HG03354 (cell line): ENCODE measurements at regions not wholly inside any gene's neighbourhood (a gene's known extent, or its start where the extent isn't known, plus 50 kb on each side); places are given as distances from the start of the nearest gene placed in this dataset.
"Not testable (repeated sequence)": the region's sequence is repeated elsewhere in the genome, so short reads cannot be mapped to it uniquely, and the experiment has no call there.

Source experiments
- ATAC-seq: cut with Tn5 transposase; IDR thresholded peaks from one replicate; pipeline ENCODE4 v1.9.1; 2021; ENCODE audit warnings: mild to moderate bottlenecking; ENCODE audit not compliant: unreplicated experiment, poor library complexity, severe bottlenecking

- no peak for ATAC-seq
Measured at GRCh38 chr7:106535234-106535932, 125.6 kb downstream of the CCDC71L start.

- ATAC-seq: no peak
Measured at GRCh38 chr7:106534271-106534846, 126.6 kb downstream of the CCDC71L start.

- not testable (repeated sequence) for ATAC-seq
Measured at GRCh38 chr7:106530183-106530582, 130.8 kb downstream of the CCDC71L start.

GRCh38 chr7:106526617-106527016 is 134.3 kb downstream of the CCDC71L start:
- ATAC-seq: not testable (repeated sequence)

GRCh38 chr7:106524690-106525059 is 136.3 kb downstream of the CCDC71L start:
- no peak for ATAC-seq

GRCh38 chr7:106523482-106523881 is 137.5 kb downstream of the CCDC71L start:
- ATAC-seq: no peak

GRCh38 chr7:106522696-106523095 is 138.3 kb downstream of the CCDC71L start:
- no peak for ATAC-seq

GRCh38 chr7:106521541-106521940 is 139.4 kb downstream of the CCDC71L start:
- ATAC-seq: no peak

GRCh38 chr7:106520962-106521514 is 139.9 kb downstream of the CCDC71L start:
- no peak for ATAC-seq

- ATAC-seq: no peak
Measured at GRCh38 chr7:106518967-106519366, 142.0 kb downstream of the CCDC71L start.

- ATAC-seq: no peak
Measured at GRCh38 chr7:106518239-106518638, 142.7 kb downstream of the CCDC71L start.

GRCh38 chr7:106517508-106517907 is 143.4 kb downstream of the CCDC71L start:
- no peak for ATAC-seq

GRCh38 chr7:106515321-106515720 is 145.6 kb downstream of the CCDC71L start:
- no peak for ATAC-seq

- ATAC-seq: no peak
Measured at GRCh38 chr7:106514881-106515280, 146.1 kb downstream of the CCDC71L start.

GRCh38 chr7:106512217-106512616 is 148.7 kb downstream of the CCDC71L start:
- no peak for ATAC-seq

GRCh38 chr7:106504645-106505044 is 156.3 kb downstream of the CCDC71L start:
- ATAC-seq: no peak

- no peak for ATAC-seq
Measured at GRCh38 chr7:106504207-106504606, 156.8 kb downstream of the CCDC71L start.

- no peak for ATAC-seq
Measured at GRCh38 chr7:106503626-106504025, 157.3 kb downstream of the CCDC71L start.

- no peak for ATAC-seq
Measured at GRCh38 chr7:106501605-106502580, 159.1 kb downstream of the CCDC71L start.

- no peak for ATAC-seq
Measured at GRCh38 chr7:106499897-106500296, 161.1 kb downstream of the CCDC71L start.
